Esophagus muscularis mucosa (tissue), 4 donors: ENCODE measurements at regions not wholly inside any gene's neighbourhood (a gene's known extent, or its start where the extent isn't known, plus 50 kb on each side); places are given as distances from the start of the nearest gene placed in this dataset.

Experiments used
- DNase-seq: peaks from one replicate; pipeline ENCODE4 v3.0.0-alpha.2; 2017; ENCODE audit errors: extremely low spot score
- H3K27ac ChIP-seq, 4 donors: fragments of 200-600 bp; sonication (generic); replicated peaks in 1 of 4; 1 replicate in 3 of 4; 2 replicates in 1 of 4; pipeline ENCODE4 v1.5.1; 2016 to 2019; ENCODE audit warnings: mild to moderate bottlenecking in 1 of 4
- H3K27me3 ChIP-seq, 4 donors: fragments of 200-600 bp; sonication (generic); one replicate each; pipeline versions ENCODE4 v1.5.1 to v1.6.0; 2016 to 2019
- H3K36me3 ChIP-seq, 4 donors: fragments of 200-600 bp; sonication (generic); one replicate each; pipeline ENCODE4 v1.5.1; 2016 to 2019
- H3K4me1 ChIP-seq, 4 donors: fragments of 200-600 bp; sonication (generic); one replicate each; pipeline ENCODE4 v1.5.1; 2016 to 2019
- H3K4me3 ChIP-seq, 4 donors: fragments of 200-600 bp; sonication (generic); 1 replicate in 2 of 4; 2 replicates in 2 of 4; pipeline ENCODE4 v1.5.1; 2016 to 2019; ENCODE audit warnings: mild to moderate bottlenecking in 4 of 4, moderate library complexity in 1 of 4
- H3K9me3 ChIP-seq, 4 donors: fragments of 200-600 bp; sonication (generic); 1 replicate in 3 of 4; 2 replicates in 1 of 4; pipeline ENCODE4 v1.5.1; 2016 to 2019
- CTCF ChIP-seq, 3 experiments: fragments of 200-600 bp in 2 of 3; fragments of 450-650 bp in 1 of 3; sonication (generic) in 2 of 3; IDR thresholded peaks; one replicate each; pipeline ENCODE4 v1.5.1; 2017 to 2019; ENCODE audit warnings: antibody characterized with exemption in 3 of 3, mild to moderate bottlenecking in 2 of 3, moderate library complexity in 1 of 3
- EP300 ChIP-seq: sonication (generic); formaldehyde crosslinking; IDR thresholded peaks from one replicate; pipeline ENCODE4 v1.6.1; 2017; ENCODE audit warnings: antibody characterized with exemption
- POLR2A ChIP-seq: fragments of 450-650 bp; IDR thresholded peaks from one replicate; pipeline ENCODE4 v1.6.1; 2017; ENCODE audit warnings: antibody characterized with exemption, moderate library complexity, mild to moderate bottlenecking, low read depth
- POLR2AphosphoS5 ChIP-seq, 2 donors: sonication (generic); formaldehyde crosslinking; IDR thresholded peaks; one replicate each; pipeline ENCODE4 v1.6.1; 2017; ENCODE audit warnings: antibody characterized with exemption in 2 of 2
- WGBS: methylation state at CpG from one replicate; pipeline ENCODE4 v1.1.5; 2018; 5-methylcytosine and 5-hydroxymethylcytosine counted together
- intact Hi-C: fragments of 100-400 bp; cut with DNase I; formaldehyde crosslinking; loops from one replicate; pipeline ENCODE4 v1.15.1; 2023

GRCh38 chr4:36841583-36842326, 402.8 kb upstream of the NWD2 start:
- no peak for DNase-seq
- Histone ChIP-seq H3K4me3 (no peak overlapping the region), H3K4me1 (no peaks in the 10 kb centered on the region), H3K27me3 (no peaks in the 10 kb centered on the region), H3K9me3 (no peaks in the 10 kb centered on the region), H3K27ac (no peak overlapping the region), H3K36me3 (no peaks in the 10 kb centered on the region)
- intact Hi-C loops, result no loop called here
- TF ChIP-seq CTCF (IDR thresholded peaks at IDR 0.05) (no peak), POLR2AphosphoS5 (IDR thresholded peaks at IDR 0.05) (no peak), POLR2A (no peak), EP300 (no peak)
- WGBS, result 77% methylated on average over 9 of the region's 9 CpGs

- no peak for DNase-seq
- no peak overlapping the region for H3K4me3 ChIP-seq
- H3K9me3 ChIP-seq, result no peaks in the 10 kb centered on the region
- H3K27me3 ChIP-seq, result no peaks in the 10 kb centered on the region
- intact Hi-C loops, result no loop called here
- H3K4me1 ChIP-seq, result no peaks in the 10 kb centered on the region
- no peaks in the 10 kb centered on the region for H3K36me3 ChIP-seq
- no peak for TF ChIP-seq CTCF (IDR thresholded peaks at IDR 0.05)
- TF ChIP-seq POLR2A, result no peak
- no peak for TF ChIP-seq EP300
- no peak for TF ChIP-seq POLR2AphosphoS5 (IDR thresholded peaks at IDR 0.05)
- H3K27ac ChIP-seq, result no peak overlapping the region
Measured at GRCh38 chr4:36844448-36844847, 400.1 kb upstream of the NWD2 start.

GRCh38 chr4:36852856-36853255, 391.7 kb upstream of the NWD2 start:
- WGBS, result 38% methylated on average over 4 of the region's 4 CpGs
- Histone ChIP-seq H3K9me3 (no peaks in the 10 kb centered on the region), H3K4me3 (no peak overlapping the region), H3K4me1 (no peaks in the 10 kb centered on the region), H3K27me3 (no peaks in the 10 kb centered on the region), H3K36me3 (no peaks in the 10 kb centered on the region), H3K27ac (no peak overlapping the region)
- TF ChIP-seq POLR2AphosphoS5 (IDR thresholded peaks at IDR 0.05), result no peak
- no peak for TF ChIP-seq POLR2A
- no peak for TF ChIP-seq EP300
- no peak for TF ChIP-seq CTCF (IDR thresholded peaks at IDR 0.05)
- intact Hi-C loops, result no loop called here
- DNase-seq, result no peak

DNA sequence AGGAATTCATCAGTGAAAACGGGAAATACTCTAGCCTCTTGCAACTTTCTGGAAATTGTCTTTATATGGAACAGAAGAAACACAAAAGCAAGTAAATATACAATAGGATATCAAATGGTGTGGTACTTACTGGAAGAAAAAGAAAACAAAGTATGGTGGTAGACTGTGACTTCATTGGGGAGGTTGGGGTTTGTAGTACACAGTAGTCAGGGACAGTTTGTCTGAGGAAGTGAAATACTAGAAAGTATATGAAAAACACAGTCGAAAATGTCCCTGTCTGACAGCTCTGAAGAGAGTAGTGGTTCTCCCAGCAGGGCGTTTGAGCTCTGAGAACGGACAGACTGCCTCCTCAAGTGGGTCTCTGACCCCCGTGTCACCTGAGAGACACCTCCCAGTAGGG, 390.0 kb upstream of the NWD2 start:
- WGBS, result 57% methylated on average over 4 of the region's 5 CpGs
- Histone ChIP-seq H3K4me3 (no peak overlapping the region), H3K9me3 (no peaks in the 10 kb centered on the region), H3K27me3 (no peaks in the 10 kb centered on the region), H3K36me3 (no peaks in the 10 kb centered on the region), H3K27ac (no peak overlapping the region), H3K4me1 (no peaks in the 10 kb centered on the region)
- DNase-seq, result no peak
- TF ChIP-seq CTCF (IDR thresholded peaks at IDR 0.05) (no peak), POLR2AphosphoS5 (IDR thresholded peaks at IDR 0.05) (no peak), POLR2A (no peak), EP300 (no peak)
- intact Hi-C loops, result no loop called here

- intact Hi-C loops, result no loop called here
- Histone ChIP-seq H3K27ac (no peak overlapping the region), H3K27me3 (no peaks in the 10 kb centered on the region), H3K4me3 (no peak overlapping the region), H3K9me3 (no peaks in the 10 kb centered on the region), H3K36me3 (no peaks in the 10 kb centered on the region), H3K4me1 (no peaks in the 10 kb centered on the region)
- WGBS, result 72% methylated on average over 2 of the region's 2 CpGs
- TF ChIP-seq EP300, result no peak
- TF ChIP-seq POLR2A, result no peak
- TF ChIP-seq CTCF (IDR thresholded peaks at IDR 0.05), result no peak
- DNase-seq, result no peak
Measured at GRCh38 chr4:36863601-36864000, 380.9 kb upstream of the NWD2 start.
